NCI-H82 (cell line): ENCODE measurements at regions not wholly inside any gene's neighbourhood (a gene's known extent, or its start where the extent isn't known, plus 50 kb on each side); places are given as distances from the start of the nearest gene placed in this dataset.

ENCODE experiments used
- DNase-seq: peaks from one replicate; lab custom pipeline; 2025; lab: John Stamatoyannopoulos, UW

- no peak for DNase-seq
Measured at GRCh38 chr4:161225327-161225726, 938.5 kb downstream of the FSTL5 start.

DNA sequence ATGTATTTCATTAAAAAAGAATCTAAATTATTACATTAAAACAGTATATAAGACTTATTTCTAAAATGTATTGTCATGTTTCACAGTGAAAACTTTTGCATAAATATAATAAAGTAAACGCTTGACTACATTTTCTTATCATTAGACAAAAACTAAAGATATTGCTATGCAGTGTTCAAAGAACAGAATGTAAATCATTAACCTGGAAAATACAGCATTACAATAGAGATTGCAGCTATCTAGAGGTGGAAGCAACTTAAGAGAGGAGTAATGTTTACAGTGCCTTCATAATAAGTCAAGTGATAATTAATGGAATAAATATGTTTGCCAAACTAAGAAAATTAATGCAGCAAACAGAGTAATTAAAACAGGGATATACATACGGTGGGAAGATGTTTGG is 940.9 kb downstream of the FSTL5 start:
- DNase-seq: no peak

- DNase-seq: no peak
Measured at GRCh38 chr4:161208564-161208963, 955.2 kb downstream of the FSTL5 start.

DNA sequence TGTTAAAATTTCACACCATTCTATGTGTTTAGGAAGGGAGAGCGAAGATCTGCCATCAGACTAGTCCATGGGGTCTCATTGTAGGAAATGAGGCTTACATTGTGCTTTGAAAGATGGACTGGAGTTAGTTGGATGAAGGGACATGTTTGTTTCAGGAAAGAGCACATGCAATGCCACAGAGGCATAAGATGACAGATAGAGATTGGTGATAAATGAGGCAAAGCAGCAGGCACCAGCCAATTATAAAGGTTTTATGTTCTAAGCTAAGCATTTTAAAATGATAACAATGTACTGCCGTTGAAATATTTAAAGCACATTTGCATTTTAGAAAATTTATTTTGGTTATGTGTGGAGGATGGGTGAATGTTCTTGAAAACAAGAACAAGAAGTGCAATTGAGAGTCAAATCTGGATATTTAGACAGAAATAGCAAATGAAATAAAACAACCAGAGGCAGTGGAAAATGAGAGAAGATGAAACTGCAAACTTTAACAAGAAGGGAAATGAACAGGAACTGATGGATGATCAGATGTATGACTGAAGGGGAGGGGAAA is 957.2 kb downstream of the FSTL5 start:
- no peak for DNase-seq

- no peak for DNase-seq
Measured at GRCh38 chr4:161203865-161204264, 959.9 kb downstream of the FSTL5 start.

DNA sequence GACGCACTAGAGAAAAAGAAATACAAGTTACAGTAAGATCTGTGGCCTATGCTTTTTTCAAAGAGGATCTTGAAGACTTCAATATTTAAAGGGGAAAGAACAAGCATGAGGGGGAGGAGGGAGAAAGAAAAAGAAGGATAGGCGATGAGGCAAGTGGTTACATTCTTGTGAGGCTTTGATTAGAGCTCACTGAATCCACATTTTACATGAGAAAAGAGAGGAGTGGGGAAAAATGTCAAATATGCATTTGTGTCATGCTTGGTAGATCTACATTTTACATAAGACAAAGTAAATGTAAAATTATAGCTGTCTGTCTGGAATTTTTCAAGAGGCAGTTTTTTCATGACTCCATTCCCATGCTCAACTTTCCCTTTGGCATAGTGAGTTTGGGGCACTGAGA is 965.9 kb downstream of the FSTL5 start:
- DNase-seq: no peak

GRCh38 chr4:161197474-161197873 is 966.3 kb downstream of the FSTL5 start:
- DNase-seq: no peak

- DNase-seq: peak; percentile 38
Measured at GRCh38 chr4:161189286-161190134, 974.3 kb downstream of the FSTL5 start.

- no peak for DNase-seq
Measured at GRCh38 chr4:161188578-161188977, 975.2 kb downstream of the FSTL5 start.

- no peak for DNase-seq
Measured at GRCh38 chr4:161187569-161187968, 976.2 kb downstream of the FSTL5 start.

DNA sequence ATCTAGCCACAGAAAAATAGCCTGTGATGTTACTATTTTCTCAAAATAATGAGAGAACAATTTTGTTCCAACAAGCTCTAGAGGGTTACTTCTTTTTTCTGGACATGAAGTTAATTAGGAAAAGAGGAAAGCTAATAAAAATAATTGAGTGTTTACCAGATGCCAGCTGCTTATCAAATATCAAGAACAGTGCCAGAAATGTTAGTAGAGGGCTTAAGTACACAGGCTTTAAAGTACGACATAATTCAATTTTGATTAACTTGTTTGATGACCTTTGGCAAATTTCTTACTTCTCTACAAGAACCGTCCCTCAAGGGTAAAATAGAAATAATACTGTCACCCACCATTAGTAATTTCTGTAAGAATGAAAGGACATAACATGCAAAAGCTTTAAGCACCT is 977.0 kb downstream of the FSTL5 start:
- no peak for DNase-seq

GRCh38 chr4:161186012-161186411 is 977.8 kb downstream of the FSTL5 start:
- DNase-seq: no peak

DNA sequence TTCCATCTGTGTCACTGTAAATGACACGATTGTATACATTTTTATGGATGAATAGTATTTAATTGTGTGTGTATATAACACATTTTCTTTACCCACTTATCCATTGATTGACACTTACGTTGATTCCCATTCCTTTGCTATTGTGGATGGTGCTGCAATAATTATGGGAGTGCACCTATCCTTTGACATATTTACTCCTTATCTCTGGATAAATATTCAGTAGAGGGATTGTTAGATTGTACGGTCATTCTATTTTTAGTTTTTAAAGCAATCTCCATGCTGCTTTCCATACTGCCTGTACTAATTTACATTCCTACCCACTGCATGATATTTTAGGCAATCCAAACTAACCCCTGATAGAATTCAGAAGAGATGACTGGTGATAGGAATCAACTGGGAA is 980.1 kb downstream of the FSTL5 start:
- no peak for DNase-seq

DNA sequence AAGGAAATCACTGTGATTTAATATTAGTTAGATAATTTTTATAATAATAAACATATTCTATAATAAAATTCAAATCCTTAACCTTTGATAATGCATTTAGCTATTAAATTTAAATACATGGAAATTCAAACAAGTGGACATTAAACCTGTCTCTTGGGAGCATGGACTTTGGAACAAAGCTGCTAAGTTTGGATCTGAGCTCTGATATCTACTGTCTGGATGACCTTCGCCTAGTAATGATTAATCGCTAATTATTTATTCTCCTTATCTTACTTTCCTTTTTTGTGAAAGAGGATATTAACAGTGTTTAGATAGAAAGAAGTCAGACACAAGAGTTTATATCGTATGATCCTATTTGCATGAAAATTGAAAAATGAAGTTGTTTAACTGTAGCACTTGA is 980.9 kb downstream of the FSTL5 start:
- DNase-seq: no peak

DNA sequence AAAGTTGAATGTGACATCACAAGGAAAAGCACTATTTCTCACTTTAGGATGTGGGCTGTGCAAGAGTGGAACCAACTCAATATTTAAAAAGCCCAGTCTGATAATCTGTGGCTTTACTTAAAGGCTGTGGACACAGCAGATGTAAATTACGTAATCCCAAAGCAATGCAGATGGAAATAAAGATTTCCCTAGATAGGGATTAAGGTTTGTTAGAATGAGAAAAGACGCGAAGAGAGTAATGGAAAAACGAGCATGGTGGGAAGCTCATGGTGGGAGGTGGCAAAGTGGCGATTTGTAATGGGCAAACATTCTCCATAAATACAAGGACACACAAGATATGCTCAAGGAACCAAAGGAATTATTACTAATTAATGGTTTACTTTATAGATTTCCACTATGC is 985.5 kb downstream of the FSTL5 start:
- DNase-seq: peak; percentile 22

DNA sequence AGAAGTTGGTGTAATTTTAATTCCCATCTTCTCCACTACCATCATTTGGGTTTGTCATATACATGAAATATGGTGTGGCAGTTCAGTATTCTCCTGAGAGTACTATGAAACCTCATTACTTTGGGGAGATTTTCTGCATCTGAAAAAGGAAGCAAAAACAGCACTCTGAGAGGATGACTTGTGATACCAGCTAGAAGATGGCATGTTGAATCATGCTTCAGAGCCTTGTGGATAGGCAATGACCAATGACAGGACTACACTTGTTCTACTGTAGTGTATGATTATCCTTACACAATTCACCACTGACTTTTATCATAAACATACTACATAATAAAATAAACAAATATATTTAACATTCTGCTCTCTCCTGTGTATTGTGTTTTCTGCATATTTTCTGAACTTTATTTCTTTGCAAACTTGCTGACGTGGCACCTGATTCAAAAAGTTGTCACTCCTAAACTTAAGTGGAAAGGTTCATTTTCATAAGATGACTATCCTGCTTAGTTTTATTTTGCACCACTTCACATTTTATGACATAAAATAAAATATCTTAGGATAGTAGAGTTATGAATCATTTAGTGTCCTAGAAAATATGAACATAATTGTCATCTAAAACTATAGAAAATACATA is 991.3 kb downstream of the FSTL5 start:
- no peak for DNase-seq

DNA sequence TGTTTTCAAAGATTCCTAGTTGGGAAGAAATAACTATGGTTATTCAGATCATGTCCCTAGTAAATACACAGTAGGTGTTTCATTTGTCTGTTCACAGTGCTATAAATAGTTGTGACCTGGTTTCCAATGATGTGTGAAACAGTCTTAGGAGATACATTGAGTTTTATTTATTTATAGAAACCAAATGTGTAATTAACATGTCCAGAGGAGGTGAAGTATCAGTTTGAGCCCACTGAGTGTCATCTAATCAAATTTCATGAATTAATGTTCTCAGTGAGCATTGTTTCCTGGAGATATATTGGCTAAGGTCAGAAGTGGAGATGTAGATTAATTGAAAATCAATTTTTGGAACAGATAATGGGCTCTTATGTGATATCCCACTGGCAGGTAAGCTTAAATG is 996.3 kb downstream of the FSTL5 start:
- DNase-seq: no peak

DNA sequence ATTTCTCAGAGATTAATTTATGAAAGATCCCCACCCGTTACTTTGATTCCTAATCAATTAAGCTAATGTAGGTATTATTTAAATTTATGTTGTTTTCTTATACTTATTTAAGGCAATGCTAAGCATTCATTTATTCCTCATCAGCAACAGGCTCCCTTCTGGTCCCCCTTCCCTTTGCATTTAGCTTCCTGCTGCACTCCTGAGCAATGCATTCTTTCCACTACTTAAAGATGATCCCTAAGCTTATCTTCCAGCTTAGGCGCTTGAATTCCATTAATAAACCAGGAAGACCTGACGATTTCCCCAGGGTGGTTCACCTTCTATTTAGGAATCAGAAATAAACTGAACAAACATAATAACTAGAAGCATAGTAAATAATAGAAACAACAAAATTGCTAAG is 1003.1 kb downstream of the FSTL5 start:
- peak; percentile 63 for DNase-seq

DNA sequence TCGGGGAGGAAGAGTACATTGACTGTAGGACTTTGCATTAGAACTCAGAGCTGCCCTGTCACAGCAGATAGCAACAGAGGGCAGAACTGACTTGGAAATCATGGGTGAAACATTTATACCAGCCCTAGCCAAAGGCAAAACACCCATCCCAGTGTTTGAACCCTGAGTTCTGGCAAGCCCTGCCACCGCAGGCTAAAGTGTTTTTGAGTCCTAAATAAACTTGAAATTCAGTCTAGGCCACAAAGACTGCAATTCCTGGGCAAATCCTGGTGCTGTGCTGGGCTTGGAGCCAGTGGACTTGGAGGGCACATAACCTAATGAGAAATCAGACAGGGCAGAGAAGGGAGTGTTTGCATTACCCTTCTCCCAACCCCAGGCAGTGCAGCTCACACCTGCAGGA is 1015.7 kb downstream of the FSTL5 start:
- DNase-seq: no peak

DNA sequence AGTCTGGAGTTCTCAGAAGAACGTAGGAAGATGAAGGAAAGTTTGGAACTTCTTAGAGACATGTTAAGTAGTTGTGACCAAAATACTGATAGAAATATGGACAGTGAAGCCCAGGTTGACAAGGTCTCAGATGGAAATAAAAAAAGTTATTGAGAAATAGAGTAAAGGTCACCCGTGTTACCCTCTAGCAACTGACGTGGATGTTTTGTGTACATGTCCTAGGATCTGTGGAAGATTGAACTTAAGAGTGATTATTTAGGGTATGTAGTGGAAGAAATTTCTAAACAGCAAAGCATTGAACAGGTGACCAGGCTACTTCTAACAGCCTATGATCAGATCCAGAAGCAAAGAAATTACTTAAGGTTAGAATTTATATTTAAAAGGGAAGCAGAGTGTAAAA is 1020.4 kb downstream of the FSTL5 start:
- DNase-seq: no peak

- no peak for DNase-seq
Measured at GRCh38 chr4:161134795-161135194, 1029.0 kb downstream of the FSTL5 start.

GRCh38 chr4:161133586-161134276 is 1030.1 kb downstream of the FSTL5 start:
- DNase-seq: no peak
